NCI-H128 (cell line): ENCODE measurements at regions not wholly inside any gene's neighbourhood (a gene's known extent, or its start where the extent isn't known, plus 50 kb on each side); places are given as distances from the start of the nearest gene placed in this dataset.
"Not testable (repeated sequence)": the region's sequence is repeated elsewhere in the genome, so short reads cannot be mapped to it uniquely, and the experiment has no call there.

Experiments used
- DNase-seq: peaks from one replicate; lab custom pipeline; 2025; ENCODE audit not compliant: unreplicated experiment; lab: John Stamatoyannopoulos, UW

DNA sequence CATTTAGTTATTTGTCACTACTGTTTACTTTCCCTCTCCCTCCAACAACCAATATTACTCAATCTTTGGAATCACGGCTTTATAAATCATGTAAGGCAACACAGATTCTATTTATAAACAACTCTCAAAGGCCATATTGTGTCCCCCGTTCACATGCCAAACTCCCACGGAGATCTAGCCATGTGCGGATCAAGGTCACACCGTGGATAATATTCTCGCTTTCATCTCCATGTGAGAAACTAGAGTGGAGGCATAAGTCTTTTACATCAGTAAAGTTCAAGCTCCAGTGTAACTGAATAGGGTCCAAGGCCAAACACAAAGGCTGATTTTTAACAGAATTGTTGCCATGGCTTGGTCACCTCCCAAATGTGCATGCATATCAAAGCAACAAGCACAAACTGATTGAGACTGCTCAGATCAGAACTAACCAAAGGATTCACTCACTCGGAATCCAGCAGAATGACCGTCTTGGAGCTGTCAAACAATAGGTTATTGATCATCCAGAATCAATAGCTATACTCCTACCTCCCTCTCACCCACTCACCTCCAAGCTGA lies 569.5 kb upstream of the LRRN3 start:
- DNase-seq: no peak

DNA sequence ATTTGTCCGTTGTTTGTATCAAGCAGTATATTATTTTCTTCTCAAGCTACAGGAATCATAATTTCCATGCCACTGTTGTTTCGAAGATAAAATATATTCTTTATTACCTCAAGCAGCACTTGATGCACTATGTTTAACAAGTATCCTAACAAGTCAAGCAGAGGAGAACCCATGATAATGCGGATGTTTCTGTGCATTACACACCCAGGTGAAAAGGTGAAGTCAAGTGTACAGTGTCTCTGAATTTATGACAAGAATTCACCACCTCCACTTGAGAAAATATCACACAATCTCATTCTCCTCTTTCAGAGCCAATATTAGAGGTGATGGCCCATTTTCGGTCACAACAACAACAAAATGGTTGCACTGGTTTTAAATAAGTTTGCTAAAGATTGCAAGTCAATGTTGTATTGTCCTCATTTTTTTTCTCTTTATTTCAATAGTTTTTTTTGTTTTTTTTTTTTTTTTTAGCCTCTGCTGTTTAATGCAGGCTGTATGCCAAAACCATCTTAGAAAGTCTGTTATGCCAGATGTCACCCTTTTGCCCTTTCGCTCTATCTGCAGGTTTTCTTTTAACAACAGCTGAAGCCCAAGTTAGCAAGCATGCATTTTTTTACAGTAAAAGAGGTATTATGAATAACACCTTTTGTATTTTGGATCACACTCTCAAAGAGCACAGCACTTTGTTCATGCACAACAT lies 568.7 kb upstream of the LRRN3 start:
- no peak for DNase-seq

DNA sequence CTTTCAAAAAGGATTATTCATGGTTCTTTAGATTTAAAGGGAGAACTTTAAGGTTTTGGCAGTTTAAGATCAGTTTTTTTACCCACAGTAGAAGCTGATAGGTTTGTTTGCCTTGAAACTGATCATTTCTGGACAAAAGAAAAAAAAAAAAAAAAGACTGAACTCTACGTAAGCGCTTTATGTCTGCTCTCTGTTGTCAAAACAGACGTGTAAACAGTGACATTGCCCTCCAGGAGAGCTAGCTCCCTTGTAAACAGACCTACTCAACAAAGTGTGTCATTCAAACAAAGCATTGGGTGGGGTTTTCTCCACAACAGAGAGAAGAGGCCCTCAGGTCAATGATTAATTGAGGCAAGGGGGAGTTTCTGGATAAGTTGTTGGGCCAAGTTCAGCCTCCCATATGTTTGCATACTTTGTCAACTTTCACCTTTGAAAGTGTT lies 568.1 kb upstream of the LRRN3 start:
- no peak for DNase-seq

DNA sequence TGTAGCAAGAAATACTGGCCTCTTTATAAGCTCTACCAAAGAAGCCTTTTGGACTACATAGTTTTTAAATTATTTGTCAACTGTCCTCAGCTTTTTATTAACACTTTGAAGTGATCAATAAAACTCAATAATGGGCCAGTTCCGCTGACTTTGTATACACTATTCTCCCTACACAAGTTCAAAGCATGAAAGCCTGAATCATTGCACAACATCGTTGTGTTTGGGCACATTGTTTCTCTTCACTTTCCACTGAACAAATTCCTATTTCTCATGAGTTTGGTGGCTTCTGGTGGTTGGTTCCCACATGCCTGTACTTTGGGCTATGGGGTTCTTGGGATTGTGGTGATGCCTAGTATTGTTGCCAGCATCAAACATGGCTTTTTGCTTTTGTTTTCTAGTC lies 561.8 kb upstream of the LRRN3 start:
- no peak for DNase-seq

DNA sequence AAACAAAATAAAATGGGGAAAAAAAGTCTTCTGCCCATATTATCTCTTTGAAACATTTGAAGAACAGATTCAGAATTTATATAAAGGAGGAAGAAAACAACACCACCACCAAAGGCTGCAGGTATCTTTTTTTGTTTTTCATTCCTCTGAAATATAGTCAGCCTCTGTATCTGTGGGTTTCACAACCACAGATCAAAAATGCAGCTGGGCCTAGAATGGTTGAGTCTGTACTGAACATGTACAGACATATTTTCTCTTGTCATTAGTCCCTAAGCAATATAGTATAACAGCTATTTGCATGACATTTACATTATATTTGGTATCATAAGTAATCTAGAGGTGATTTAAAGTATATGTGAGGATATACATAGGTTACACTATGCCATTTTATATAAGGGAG lies 559.7 kb upstream of the LRRN3 start:
- no peak for DNase-seq

DNA sequence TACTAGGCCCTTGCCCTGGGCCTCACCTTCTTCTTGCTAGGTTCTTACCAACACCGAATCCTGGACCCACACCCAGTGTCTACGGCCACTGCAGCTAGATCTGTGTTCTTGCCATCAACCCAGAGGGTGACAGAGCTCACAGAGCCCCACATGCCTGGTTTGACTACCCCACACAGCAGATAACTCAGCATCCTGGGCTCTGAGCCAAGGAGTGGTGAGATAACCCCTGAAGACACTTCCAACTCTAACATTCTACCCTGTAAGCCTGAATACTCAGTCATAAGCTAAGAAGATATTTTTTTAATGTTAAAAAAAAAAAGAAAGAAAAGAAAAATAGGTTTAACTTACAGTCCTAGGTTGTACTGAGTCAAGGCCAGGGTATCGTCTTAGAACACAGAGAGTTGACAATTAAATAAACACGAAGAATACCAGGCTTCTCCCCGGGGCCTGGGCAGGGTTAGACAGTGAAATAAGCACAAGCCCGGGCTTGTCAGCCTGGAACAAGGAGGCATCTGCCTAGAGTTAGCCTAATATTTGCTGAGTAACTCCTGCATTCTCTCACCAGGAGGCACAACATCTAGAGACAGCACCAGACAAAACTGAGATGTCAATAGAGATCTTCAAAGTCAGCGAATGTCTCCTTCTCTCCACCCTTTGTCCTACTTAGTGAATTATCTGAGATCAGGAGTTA lies 556.5 kb upstream of the LRRN3 start:
- DNase-seq: no peak

DNA sequence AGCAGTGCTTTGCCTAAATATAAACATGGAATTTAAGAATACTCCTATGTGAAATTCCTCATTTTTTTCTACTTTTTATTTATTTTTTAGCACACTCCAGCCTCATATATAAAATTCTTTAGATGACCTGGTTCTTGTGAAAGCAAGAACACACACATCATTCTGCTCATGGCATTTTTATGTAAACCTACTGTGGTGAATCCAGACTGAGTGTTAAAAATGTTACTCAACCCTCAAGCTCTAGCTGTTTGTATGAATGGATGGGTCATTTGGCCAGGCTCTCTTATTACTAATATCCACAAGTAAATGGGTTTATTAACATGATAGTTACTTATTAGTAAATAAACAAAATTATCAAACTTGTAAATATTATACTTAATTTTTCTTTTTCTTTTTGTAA lies 551.7 kb upstream of the LRRN3 start:
- no peak for DNase-seq

DNA sequence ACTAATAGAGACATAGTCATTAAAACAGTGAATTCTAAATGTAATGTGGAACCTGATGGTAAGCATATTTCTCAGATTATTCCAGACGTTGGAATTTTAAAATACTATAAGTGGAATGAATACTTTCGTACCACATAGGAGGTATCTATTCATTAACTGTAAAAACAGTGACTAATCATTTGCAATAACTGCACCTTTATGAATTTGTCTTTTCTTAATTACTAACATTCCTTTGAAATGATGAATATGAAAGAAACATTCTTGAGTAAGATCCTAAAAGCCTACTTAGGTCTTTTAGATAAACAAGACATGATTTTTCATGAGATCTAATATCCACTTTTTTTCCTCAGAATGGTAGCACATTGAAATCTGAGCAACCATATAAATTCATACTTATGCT lies 549.0 kb upstream of the LRRN3 start:
- DNase-seq: no peak

DNA sequence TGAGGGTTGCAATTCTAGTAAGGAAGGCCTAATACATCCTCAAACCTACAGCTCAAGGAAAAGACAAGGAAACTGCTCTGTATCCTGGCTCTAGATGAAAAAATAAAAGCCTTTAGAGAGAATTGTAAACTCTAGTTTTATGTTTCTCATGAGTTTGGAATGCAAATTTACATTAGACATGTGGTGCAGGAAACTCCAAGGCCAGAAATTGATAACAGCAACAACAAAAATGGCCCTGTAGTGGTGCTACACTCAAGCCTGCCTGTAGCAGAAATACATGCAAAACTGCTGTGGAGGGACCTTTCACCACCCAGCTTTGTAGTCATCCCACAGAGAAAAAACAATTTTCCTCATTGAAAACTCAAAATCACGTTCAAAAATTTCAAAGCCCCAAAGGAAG lies 546.7 kb upstream of the LRRN3 start:
- no peak for DNase-seq

DNA sequence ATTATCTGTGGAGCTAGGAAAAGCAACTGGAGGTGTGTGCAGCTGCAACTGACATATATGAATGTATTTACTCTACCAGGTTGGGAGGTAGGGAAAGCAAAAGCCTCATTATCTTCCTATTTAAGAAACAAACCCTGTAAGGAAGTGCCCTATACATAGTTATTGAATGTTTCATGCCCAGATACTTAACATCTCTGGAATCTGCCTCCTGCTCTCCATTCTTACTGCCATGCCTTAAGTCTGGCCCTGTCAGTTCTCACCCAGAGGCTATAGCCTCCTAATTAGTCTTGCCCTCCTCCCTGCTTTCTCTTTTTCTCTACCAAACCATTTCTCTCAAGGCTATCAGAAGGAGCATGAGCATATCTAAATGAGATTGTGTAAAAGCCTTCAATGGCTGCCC lies 542.6 kb upstream of the LRRN3 start:
- no peak for DNase-seq

DNA sequence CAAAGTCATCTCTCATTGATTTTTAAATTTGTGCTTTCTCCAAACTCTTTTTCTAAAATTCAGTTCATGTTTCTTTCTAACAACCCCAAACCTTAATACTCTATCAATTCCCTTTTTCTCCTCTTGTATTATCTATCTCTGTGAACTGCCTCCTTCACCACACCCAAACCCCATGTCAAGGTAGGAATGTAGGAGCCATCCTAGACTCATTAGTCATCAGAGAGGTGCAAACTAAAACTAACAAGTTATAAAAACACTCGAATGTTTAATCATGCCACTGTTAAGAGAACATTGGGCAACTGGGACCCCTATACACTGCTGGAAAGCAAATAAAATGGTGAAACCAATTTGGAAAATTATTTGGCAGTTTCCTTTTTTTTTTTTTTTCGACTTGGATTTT lies 533.8 kb upstream of the LRRN3 start:
- no peak for DNase-seq

DNA sequence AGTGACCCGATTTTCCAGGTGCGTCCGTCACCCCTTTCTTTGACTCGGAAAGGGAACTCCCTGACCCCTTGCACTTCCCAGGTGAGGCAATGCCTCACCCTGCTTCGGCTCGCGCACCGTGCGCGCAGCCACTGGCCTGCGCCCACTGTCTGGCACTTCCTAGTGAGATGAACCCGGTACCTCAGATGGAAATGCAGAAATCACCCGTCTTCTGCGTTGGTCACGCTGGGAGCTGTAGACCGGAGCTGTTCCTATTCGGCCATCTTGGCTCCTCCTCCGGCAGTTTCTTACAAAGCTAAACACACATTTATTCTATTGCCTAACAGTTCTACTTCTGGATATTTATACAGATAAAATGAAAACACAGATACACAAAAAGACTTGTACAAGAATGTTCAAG lies 527.6 kb upstream of the LRRN3 start:
- DNase-seq: not testable (repeated sequence)

DNA sequence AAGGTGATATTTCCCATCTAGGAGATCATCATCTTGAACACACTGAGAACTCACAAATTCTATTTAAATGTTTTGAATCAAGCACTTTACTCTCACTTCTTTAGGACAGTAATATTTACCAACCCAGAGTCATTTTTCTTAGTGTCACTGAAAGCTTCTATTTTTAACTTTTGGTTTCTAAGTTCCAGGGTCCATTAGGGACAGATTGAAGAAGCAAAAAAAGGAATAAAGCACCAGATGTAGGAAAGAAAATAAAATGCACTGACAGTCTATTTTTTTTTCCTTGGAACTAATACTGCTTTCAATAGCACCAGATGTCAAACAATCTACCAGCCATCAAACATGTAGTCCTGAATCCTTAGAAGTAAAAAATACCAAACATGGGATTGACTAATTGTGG lies 526.7 kb upstream of the LRRN3 start:
- DNase-seq: no peak

DNA sequence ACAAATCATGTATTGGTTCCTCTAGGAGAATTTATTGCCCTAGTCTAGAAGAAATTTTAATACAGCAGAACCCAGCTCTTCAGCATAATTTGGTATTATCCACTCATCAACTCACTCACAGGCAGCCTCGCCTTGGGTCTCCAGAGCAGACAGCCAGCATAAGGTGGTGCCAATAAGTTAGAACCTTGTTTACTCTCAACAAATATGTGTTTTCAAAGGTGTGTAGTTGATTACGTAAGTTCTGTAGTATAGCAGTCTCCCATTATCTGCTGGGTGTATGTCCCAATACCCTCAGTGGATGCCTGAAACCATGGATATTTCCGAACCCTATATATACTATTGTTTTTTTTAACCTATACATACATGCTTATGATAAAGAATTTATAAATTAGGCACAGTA lies 522.5 kb upstream of the LRRN3 start:
- no peak for DNase-seq

DNA sequence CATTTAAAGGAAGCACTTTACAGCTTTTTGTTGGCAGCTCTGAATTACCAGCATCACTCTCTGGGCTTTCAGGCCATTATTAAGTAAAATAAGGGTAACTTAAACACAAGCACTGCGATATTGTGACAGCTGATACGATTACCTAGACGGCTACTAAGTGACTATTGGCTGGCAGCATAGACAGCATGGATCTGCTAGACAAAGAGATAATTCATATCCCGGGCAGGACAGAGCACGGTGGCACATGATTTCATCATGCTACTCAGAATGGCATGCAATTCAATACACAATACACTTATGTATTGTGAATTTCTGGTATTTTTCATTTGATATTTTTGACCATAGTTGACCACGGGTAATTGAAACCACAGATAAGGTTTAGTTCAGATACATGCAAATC lies 522.0 kb upstream of the LRRN3 start:
- no peak for DNase-seq

DNA sequence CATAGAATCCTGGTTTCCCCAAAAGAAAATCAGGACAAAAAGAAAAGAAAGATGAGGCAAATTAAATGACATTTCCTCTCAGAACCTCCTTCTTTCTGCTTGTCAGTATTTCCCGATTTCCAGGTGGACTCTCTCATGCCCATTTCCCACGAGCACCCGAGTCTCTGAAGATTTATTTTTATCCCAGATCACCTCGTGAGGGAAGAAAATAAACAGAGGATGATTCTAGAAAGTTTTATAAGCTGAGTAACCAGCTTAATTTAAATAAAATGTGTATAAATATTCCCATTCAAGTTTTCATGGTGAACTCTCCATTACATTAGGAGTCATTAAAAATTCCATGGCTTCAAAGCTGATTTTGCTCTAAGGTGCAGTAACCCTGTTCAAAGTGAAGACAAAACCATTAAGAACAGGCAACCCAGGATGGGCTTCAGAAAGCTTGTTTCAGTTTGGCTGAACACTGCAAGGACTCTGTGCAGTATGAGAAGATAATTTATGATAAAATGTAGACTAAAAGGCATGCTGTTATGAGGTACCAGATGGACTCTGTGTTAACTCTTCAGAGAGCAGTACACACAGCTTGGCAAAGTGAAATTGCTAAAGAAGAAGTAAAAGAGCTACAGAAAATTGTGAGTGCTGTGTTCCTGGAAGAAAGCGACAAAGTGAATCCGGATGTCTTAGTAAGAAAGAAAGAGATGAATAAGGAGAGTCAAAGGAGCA lies 521.3 kb upstream of the LRRN3 start:
- no peak for DNase-seq

DNA sequence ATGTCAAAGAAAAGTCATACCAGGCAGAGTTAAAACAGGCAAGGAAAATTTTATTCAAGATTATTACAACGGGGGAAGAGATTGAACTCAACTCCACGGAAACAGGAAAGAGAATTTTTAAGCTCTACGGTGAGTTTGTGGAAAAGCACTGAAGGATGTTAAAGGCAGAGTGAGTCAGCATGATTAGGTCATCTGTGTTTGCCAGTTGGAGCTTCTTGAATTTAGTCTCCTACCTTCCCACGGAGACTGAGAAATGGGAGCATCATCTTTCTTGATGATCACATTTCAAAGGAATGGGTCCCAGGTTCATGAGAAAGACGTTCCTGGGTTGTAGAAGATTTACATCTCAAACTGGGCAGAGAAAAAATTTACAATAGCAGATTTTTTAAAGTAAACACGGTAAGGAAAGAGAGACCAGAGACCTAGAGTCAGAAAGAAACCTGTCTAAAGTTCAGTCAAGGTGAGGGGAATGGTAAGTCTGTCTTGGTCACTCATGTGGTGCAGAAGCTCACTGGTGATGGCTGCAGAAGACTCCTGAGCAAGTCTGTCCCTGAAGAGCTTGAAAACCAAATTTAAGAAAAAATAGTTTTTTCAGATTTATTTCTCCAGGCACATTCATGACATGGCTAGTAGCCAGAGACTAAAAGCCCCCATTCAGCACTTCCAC lies 516.9 kb upstream of the LRRN3 start:
- DNase-seq: no peak

DNA sequence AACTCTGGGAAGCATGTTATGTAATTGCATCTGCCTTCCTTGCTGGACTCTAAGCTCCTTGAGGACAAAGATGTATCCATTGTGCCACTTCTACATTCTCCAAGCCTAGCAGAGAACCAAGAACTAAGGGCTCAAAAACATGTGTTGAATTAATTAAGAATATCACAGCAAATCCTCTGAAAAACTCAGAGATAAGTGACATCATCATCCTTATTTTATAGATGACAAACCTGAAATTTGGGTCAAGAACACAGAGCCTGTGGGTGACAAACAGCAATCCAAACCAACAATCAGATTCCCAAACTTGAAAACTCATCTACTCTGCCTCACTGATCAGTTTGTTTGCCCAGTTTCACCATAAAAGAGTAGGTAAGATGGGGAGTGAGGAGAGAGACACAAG lies 503.6 kb upstream of the LRRN3 start:
- no peak for DNase-seq

DNA sequence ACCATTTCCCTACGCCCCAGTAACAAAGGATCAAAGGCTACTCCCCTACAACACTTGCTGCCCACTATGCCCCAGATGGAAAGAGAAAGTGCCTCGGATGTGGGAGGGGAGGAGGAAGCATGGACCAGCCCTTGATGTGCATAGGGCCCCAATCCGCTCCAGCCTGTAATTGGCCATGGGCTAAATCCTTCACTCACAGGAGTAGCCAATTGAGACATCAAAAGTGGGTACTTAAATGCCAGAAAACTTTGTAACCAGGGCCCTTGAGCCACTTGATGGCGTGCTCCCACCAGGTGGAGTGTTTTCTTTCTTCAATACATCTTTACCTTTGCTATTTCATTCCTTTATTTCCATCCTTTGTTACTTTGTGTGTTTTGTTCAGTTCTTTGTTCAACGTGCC lies 500.5 kb upstream of the LRRN3 start:
- no peak for DNase-seq

DNA sequence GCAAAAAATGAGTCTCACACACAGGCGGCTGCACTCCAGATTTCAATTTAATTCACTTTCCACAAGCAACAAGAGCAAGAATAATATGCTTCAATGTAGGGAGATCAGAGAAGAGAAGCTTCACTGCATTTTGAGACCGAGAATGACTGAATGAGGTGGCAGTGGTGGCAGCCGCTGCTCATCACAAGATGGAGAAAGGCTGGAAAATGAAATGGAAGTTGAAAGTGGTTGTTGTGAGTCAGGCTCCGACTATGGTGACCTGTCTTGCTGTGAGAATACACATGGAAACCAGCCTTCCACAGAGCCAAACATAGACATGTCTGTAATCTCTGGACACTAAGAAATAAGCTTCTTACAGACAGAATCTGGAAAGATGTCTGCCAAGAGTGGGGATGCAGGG lies 499.6 kb upstream of the LRRN3 start:
- DNase-seq: no peak

DNA sequence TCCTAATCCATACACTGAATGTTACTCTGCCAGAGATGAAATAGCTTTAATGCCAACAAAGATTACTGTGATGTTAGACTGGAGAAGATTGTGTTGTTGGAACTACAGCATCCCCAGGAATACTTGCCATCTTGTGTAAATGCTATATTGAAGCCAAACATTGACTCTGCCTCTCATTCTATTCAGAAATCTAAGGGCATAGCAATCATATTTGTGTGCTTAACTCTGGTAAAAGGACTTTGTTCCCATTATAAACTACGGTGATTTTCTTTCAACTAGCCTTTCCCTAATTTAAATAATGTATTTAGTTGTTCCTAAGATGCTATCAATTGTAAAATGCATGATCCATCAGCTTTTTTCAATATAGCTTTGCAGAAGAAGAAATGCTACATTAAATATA lies 498.4 kb upstream of the LRRN3 start:
- DNase-seq: no peak

DNA sequence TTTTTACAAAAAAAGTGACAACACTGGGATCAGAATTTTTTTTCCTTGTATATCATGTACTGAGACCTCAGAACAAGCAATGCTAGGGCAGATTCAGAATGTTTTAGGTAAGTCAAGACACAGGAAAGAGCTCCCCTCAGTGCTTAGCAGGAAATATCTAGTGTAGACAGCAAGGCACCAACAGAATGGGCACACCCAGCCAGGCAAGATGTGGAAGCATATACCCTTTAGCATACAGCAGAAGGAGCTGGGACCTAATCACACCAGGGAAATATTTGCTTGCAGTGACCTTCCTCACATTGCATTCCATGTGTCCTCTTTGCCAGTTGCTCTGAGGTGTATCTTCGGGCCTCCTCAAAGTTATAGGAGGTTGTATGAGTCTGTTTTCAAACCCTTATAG lies 497.6 kb upstream of the LRRN3 start:
- DNase-seq: no peak
